ENCODE measurements at regions not wholly inside any gene's neighbourhood (a gene's known extent, or its start where the extent isn't known, plus 50 kb on each side); places are given as distances from the start of the nearest gene placed in this dataset.

- TF ChIP-seq CTCF (conservative IDR thresholded peaks at IDR 0.05 in 1 of 2, IDR thresholded peaks at IDR 0.05 in 1 of 2; ENCODE audit: low read depth in 1 of 2, low read length in 2 of 2), result no peak
- no peak for TF ChIP-seq EZH2 (IDR thresholded peaks at IDR 0.05; ENCODE audit: low read length, missing control alignments)
Observed at GRCh38 chr13:50629966-50630365, 213.5 kb downstream of the DLEU7 start.

Measured in fibroblast of lung (primary cell).